Dedifferentiated amniotic fluid mesenchymal stem cell (primary cell): ENCODE measurements at regions not wholly inside any gene's neighbourhood (a gene's known extent, or its start where the extent isn't known, plus 50 kb on each side); places are given as distances from the start of the nearest gene placed in this dataset.
"Not testable (repeated sequence)": the region's sequence is repeated elsewhere in the genome, so short reads cannot be mapped to it uniquely, and the experiment has no call there.

Experiments used
- DNase-seq: peaks from one replicate; pipeline ENCODE4 v3.0.0-alpha.2; 2016; ENCODE audit errors: extremely low spot score

- no peak for DNase-seq
Measured at GRCh38 chr6:145155873-145156782, 579.2 kb downstream of the EPM2A start.

GRCh38 chr6:145158636-145159035, 576.7 kb downstream of the EPM2A start:
- not testable (repeated sequence) for DNase-seq

GRCh38 chr6:145159921-145160320, 575.4 kb downstream of the EPM2A start:
- DNase-seq: no peak

GRCh38 chr6:145161501-145161900, 573.8 kb downstream of the EPM2A start:
- DNase-seq: no peak

GRCh38 chr6:145169726-145170224, 565.5 kb downstream of the EPM2A start:
- DNase-seq: no peak

GRCh38 chr6:145175470-145175869, 559.9 kb downstream of the EPM2A start:
- no peak for DNase-seq

GRCh38 chr6:145178391-145178790, 556.9 kb downstream of the EPM2A start:
- DNase-seq: no peak

- no peak for DNase-seq
Measured at GRCh38 chr6:145187491-145188206, 547.7 kb downstream of the EPM2A start.

GRCh38 chr6:145189836-145190235, 545.5 kb downstream of the EPM2A start:
- no peak for DNase-seq

GRCh38 chr6:145194389-145194788, 540.9 kb downstream of the EPM2A start:
- DNase-seq: no peak

GRCh38 chr6:145199961-145200360, 535.4 kb downstream of the EPM2A start:
- DNase-seq: no peak

GRCh38 chr6:145204301-145204700, 531.0 kb downstream of the EPM2A start:
- no peak for DNase-seq

- peak; percentile 80 for DNase-seq
Measured at GRCh38 chr6:145206247-145206907, 528.9 kb downstream of the EPM2A start.

- DNase-seq: no peak
Measured at GRCh38 chr6:145208474-145208873, 526.8 kb downstream of the EPM2A start.

GRCh38 chr6:145209272-145209671, 526.0 kb downstream of the EPM2A start:
- no peak for DNase-seq

GRCh38 chr6:145212813-145213212, 522.5 kb downstream of the EPM2A start:
- no peak for DNase-seq

GRCh38 chr6:145213614-145214013, 521.7 kb downstream of the EPM2A start:
- DNase-seq: no peak

GRCh38 chr6:145214570-145214969, 520.8 kb downstream of the EPM2A start:
- DNase-seq: peak; percentile 45

- no peak for DNase-seq
Measured at GRCh38 chr6:145224450-145224849, 510.9 kb downstream of the EPM2A start.

GRCh38 chr6:145225500-145225899, 509.8 kb downstream of the EPM2A start:
- DNase-seq: no peak

GRCh38 chr6:145227593-145227992, 507.7 kb downstream of the EPM2A start:
- DNase-seq: no peak

- DNase-seq: no peak
Measured at GRCh38 chr6:145228962-145229582, 506.2 kb downstream of the EPM2A start.
